MM.1S (cell line): ENCODE measurements at regions not wholly inside any gene's neighbourhood (a gene's known extent, or its start where the extent isn't known, plus 50 kb on each side); places are given as distances from the start of the nearest gene placed in this dataset.

Source experiments
- EZH2 ChIP-seq: fragments of 300-600 bp; sonication (generic); optimal IDR thresholded peaks from 2 replicates; pipeline ENCODE3; 2017; ENCODE audit warnings: low read depth, mild to moderate bottlenecking, antibody characterized with exemption, low read length, mixed read lengths
- TF ChIP-seq, protein P1 (sequence below): fragments of 300-600 bp; sonication (generic); IDR thresholded peaks from 2 replicates; pipeline ENCODE4 v1.5.1; 2016; ENCODE audit warnings: antibody characterized with exemption, low read length, mixed read lengths

DNA sequence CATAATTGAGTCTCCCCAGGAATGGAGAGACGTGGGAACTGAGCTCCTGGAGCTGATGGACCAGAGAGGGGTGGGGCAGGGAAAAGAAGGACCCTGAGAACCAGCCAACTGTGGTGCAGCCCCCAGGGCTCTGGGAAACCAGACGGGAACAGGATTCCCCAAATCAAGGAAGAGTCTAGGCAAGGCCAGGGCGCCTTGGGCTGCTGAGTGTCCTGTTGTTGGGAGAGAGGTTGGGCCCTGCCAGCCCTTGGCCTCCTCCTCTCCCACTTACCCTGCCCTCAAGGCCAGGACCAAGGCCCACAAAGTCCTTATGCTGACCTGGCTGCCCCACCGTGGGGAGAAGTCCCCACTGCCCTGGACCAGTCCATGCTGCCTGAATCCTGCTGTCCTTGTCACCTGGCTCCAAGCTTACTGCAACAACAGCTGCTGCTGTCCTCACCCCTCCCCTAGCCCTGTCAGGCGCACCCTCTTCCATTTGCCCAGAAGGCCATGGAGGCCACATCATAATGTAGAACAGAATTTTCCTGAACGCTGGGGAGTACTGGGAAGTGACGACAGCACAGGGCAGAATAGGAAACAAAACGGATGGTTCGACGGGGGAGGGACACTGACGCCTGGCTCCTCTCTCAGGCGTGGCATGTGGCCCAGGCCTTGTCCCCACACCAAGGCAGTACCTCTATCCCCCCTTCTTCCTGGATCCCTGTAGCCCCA lies 132.9 kb upstream of the ZMIZ1 start:
- TF ChIP-seq, protein P1, sequence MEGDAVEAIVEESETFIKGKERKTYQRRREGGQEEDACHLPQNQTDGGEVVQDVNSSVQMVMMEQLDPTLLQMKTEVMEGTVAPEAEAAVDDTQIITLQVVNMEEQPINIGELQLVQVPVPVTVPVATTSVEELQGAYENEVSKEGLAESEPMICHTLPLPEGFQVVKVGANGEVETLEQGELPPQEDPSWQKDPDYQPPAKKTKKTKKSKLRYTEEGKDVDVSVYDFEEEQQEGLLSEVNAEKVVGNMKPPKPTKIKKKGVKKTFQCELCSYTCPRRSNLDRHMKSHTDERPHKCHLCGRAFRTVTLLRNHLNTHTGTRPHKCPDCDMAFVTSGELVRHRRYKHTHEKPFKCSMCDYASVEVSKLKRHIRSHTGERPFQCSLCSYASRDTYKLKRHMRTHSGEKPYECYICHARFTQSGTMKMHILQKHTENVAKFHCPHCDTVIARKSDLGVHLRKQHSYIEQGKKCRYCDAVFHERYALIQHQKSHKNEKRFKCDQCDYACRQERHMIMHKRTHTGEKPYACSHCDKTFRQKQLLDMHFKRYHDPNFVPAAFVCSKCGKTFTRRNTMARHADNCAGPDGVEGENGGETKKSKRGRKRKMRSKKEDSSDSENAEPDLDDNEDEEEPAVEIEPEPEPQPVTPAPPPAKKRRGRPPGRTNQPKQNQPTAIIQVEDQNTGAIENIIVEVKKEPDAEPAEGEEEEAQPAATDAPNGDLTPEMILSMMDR, result no peak
- TF ChIP-seq EZH2, result no peak
